ENCODE measurements at regions not wholly inside any gene's neighbourhood (a gene's known extent, or its start where the extent isn't known, plus 50 kb on each side); places are given as distances from the start of the nearest gene placed in this dataset.
"Not testable (repeated sequence)": the region's sequence is repeated elsewhere in the genome, so short reads cannot be mapped to it uniquely, and the experiment has no call there.

GRCh38 chr10:131581547-131581946 is 270.0 kb upstream of the TCERG1L start:
- not testable (repeated sequence) for TF ChIP-seq CTCF, POLR2A (IDR thresholded peaks at IDR 0.05)

Data from uterus (tissue), 2 donors.